GM12891 (cell line): ENCODE measurements at regions not wholly inside any gene's neighbourhood (a gene's known extent, or its start where the extent isn't known, plus 50 kb on each side); places are given as distances from the start of the nearest gene placed in this dataset.
"Not testable (repeated sequence)": the region's sequence is repeated elsewhere in the genome, so short reads cannot be mapped to it uniquely, and the experiment has no call there.

Experiments
- DNase-seq: peaks from one replicate; pipeline ENCODE4 v3.0.0; 2011; ENCODE audit warnings: low spot score; ENCODE audit not compliant: insufficient read length
- FAIRE-seq: peaks from 2 replicates; lab custom pipeline; 2011; peaks lifted over from hg19 to GRCh38; lab: Jason Lieb, UNC
- PAX5 ChIP-seq: IDR thresholded peaks from 2 replicates; pipeline ENCODE4 v1.6.1; 2011; ENCODE audit warnings: low read length, moderate library complexity, mild to moderate bottlenecking; ENCODE audit not compliant: insufficient read depth, severe bottlenecking
- POLR2A ChIP-seq: IDR thresholded peaks from 2 replicates; pipeline ENCODE4 v1.6.1; 2011; ENCODE audit warnings: low read depth, low read length, control low read depth
- POLR2AphosphoS5 ChIP-seq: IDR thresholded peaks from 2 replicates; pipeline ENCODE4 v1.6.1; 2011; ENCODE audit warnings: low read depth, low read length, control low read depth
- POU2F2 ChIP-seq: IDR thresholded peaks from 2 replicates; pipeline ENCODE4 v1.6.1; 2011; ENCODE audit warnings: low read depth, mild to moderate bottlenecking, control low read depth, low read length, moderate library complexity
- SPI1 ChIP-seq: IDR thresholded peaks from 2 replicates; pipeline ENCODE4 v1.6.1; 2011; ENCODE audit warnings: low read depth, low read length, control low read depth
- TAF1 ChIP-seq: IDR thresholded peaks from 2 replicates; pipeline ENCODE4 v1.6.1; 2011; ENCODE audit warnings: low read depth, low read length, control low read depth

DNA sequence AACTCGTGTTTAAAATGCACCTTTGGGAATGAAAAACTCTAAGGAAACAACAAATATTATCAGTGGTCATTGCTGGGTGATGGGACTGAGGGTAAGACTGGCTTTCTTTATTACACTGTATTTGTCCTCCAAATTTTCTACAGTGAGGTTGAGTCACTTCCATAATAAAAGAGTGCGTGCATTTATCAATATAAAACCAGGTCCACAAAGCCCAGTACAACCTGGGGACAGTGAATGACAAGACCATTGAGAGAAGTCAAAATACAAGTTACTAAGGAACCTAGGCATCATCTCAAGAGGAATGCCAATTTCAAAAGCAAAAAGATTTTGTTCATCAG is 76.4 kb downstream of the MAGED4 start:
- TF ChIP-seq PAX5 (no peak), TAF1 (no peak), SPI1 (no peak), POLR2A (no peak)
- DNase-seq (no peak), FAIRE-seq (no peak)

- TF ChIP-seq TAF1 (no peak), POU2F2 (no peak), SPI1 (no peak), PAX5 (no peak), POLR2AphosphoS5 (no peak), POLR2A (no peak)
- FAIRE-seq (peak; percentile 67), DNase-seq (peak; percentile 49)
These were observed 76.9 kb downstream of the MAGED4 start for GRCh38 chrX:52261463-52262194.

- DNase-seq (no peak), FAIRE-seq (no peak)
- TF ChIP-seq POLR2AphosphoS5 = no peak
- no peak for TF ChIP-seq POLR2A
- TF ChIP-seq PAX5 = no peak
- no peak for TF ChIP-seq POU2F2
- TF ChIP-seq TAF1 = no peak
These were observed 77.5 kb downstream of the MAGED4 start for GRCh38 chrX:52262195-52262546.

DNA sequence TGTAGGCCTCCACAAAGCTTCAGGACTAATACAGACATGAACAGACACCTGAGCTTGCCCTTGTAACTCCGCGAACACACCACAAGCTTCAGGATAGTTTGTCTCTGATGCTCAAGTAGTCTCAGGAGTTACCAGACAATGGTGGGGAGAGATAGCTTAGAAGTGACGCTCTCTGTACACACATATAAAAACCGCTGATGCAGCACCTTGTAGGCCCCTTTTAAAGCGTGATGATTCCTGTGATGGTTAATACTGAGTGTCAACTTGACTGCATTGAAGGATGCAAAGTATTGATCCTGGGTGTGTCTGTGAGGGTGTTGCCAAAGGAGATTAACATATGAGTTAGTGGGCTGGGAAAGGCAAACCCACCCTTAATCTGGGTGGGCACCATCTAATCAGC is 78.7 kb downstream of the MAGED4 start:
- DNase-seq (no peak), FAIRE-seq (no peak)
- TF ChIP-seq POLR2A (no peak), SPI1 (no peak), TAF1 (no peak), PAX5 (no peak), POLR2AphosphoS5 (no peak), POU2F2 (no peak)

DNA sequence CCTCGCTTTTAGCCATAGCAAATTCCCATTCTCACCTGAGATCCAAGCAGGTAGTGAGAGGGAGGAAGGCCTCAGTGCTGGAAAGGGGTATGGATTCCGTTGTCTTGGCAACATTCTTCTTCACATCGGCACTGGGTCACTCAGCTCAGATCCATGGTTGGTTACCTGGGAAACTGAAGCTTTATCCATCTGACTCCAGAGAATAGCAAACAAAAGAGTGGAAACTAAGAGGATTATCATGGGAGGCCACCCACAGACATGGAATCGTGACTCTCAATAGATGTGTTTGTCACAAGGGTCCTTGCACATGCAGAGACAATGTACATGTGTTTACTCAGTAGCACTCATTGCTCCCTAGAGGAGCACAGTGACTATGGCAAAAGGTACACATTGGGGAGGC is 81.0 kb downstream of the MAGED4 start:
- FAIRE-seq = no peak
- TF ChIP-seq TAF1 (no peak), POLR2A (no peak), POU2F2 (no peak), POLR2AphosphoS5 (no peak), SPI1 (no peak), PAX5 (no peak)
- no peak for DNase-seq

- not testable (repeated sequence) for FAIRE-seq, DNase-seq
These were observed 83.8 kb downstream of the MAGED4 start for GRCh38 chrX:52268502-52268901.

DNA sequence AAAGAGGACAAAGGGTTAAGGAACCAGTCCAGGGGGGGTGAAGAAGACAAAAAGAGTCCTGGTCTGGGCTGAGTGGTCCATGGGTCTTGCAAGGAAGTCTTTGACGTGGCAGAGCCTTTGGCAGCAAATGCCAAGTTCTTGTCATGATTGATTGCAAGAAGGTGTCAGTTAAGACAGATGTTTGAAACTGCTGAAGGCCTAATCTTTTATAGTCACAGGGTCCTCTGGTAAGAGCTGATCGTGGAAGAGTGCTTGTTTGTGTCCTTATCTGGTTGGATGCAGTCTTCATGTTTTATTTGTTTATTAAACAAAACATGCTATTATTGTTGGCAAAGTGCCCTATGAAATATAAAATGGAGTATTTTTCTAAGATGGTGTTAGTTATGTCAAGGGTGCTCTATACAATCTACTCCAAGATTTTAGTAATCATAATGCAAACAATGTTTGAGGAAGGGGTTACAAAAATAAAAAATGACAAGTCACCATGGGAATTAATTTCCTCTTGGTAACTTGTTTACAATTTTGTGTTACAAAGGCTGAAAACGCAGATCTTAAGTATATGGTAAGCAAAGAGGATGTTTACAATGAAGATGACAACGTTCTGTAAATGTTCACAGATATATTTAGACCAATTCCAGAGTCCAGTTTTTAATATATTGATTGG is 85.9 kb downstream of the MAGED4 start:
- FAIRE-seq (no peak), DNase-seq (no peak)
- no peak for TF ChIP-seq POLR2A
- TF ChIP-seq SPI1 = no peak
- no peak for TF ChIP-seq POLR2AphosphoS5
- TF ChIP-seq PAX5 = no peak
- TF ChIP-seq TAF1 = no peak
- no peak for TF ChIP-seq POU2F2

GRCh38 chrX:52271206-52271605 is 86.5 kb downstream of the MAGED4 start:
- FAIRE-seq (no peak), DNase-seq (no peak)
- TF ChIP-seq POU2F2 = no peak
- no peak for TF ChIP-seq SPI1
- TF ChIP-seq POLR2AphosphoS5 = no peak
- TF ChIP-seq TAF1 = no peak
- no peak for TF ChIP-seq POLR2A
- no peak for TF ChIP-seq PAX5

DNA sequence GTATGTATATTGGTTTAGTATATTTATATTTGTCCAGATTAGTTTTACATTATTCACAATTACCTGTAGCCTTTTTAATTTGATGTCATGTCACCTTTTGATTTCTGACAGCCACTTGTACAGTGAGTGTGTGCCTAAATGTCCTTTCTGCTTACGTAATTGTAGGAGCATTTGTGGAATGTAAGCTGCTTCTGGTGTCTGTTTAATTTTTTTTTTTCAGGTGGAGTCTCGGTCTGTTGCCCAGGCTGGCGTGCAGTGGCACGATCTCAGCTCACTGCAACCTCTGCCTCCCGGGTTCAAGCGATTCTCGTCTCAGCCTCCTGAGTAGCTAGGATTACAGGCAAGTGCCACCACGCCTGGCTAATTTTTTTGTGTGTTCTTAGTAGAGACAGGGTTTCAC is 91.2 kb upstream of the XAGE2 start:
- DNase-seq = no peak
- TF ChIP-seq TAF1 (no peak), POLR2A (no peak), POLR2AphosphoS5 (no peak), PAX5 (no peak), SPI1 (no peak), POU2F2 (no peak)
- no peak for FAIRE-seq

DNA sequence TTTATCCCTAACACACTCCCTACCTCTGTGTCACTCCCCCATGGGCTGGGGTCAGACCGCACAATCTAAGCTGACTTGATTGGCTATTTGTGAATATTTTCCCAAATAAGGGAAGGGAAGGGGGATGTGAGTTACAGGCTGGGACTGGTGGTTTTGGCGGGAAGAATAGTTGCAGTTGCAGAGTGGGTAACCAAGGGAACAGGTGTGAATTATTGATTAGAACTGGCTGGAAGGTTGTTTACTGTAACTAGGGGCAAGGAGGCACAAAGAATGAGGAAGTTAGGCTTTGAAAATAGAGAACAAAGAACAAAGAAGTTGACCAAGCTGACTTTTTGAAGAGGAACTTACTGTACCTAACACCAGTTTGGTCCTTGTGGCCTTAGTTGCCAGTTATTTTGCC is 88.0 kb upstream of the XAGE2 start:
- FAIRE-seq = no peak
- DNase-seq = no peak
- TF ChIP-seq PAX5 = no peak
- TF ChIP-seq TAF1 = no peak
- no peak for TF ChIP-seq POLR2A
- no peak for TF ChIP-seq POU2F2
- no peak for TF ChIP-seq POLR2AphosphoS5
- no peak for TF ChIP-seq SPI1
